Left ventricle myocardium inferior (tissue), 1 donor: ENCODE measurements at regions not wholly inside any gene's neighbourhood (a gene's known extent, or its start where the extent isn't known, plus 50 kb on each side); places are given as distances from the start of the nearest gene placed in this dataset.

Source experiments
- DNase-seq: peaks from one replicate; pipeline ENCODE4 v3.0.0-alpha.2; 2020
- H3K27ac ChIP-seq: fragments of 200-600 bp; replicated peaks from 2 replicates; pipeline ENCODE4 v1.8.0; 2021
- H3K27me3 ChIP-seq: fragments of 200-600 bp; 2 replicates; pipeline ENCODE4 v1.8.0; 2021; ENCODE audit warnings: low read depth
- H3K36me3 ChIP-seq: fragments of 200-600 bp; 2 replicates; pipeline ENCODE4 v1.8.0; 2021
- H3K4me1 ChIP-seq: fragments of 200-600 bp; 2 replicates; pipeline ENCODE4 v1.8.0; 2021
- H3K4me3 ChIP-seq: fragments of 200-600 bp; 2 replicates; pipeline ENCODE4 v1.8.0; 2021; ENCODE audit warnings: mild to moderate bottlenecking, moderate library complexity
- H3K9me3 ChIP-seq: fragments of 200-600 bp; replicated peaks from 2 replicates; pipeline ENCODE4 v1.8.0; 2021
- intact Hi-C: fragments of 100-400 bp; cut with micrococcal nuclease; formaldehyde crosslinking; loops from one replicate; pipeline ENCODE4 v1.11.0; 2022
- TF ChIP-seq, protein P1 (sequence below): fragments of 200-600 bp; IDR thresholded peaks from 2 replicates; pipeline ENCODE4 v1.8.0; 2021; ENCODE audit warnings: antibody characterized with exemption, mild to moderate bottlenecking, borderline replicate concordance
- donor health status: DM: no; HTN: yes; CAD: no; lungs with severe emphysema.

DNA sequence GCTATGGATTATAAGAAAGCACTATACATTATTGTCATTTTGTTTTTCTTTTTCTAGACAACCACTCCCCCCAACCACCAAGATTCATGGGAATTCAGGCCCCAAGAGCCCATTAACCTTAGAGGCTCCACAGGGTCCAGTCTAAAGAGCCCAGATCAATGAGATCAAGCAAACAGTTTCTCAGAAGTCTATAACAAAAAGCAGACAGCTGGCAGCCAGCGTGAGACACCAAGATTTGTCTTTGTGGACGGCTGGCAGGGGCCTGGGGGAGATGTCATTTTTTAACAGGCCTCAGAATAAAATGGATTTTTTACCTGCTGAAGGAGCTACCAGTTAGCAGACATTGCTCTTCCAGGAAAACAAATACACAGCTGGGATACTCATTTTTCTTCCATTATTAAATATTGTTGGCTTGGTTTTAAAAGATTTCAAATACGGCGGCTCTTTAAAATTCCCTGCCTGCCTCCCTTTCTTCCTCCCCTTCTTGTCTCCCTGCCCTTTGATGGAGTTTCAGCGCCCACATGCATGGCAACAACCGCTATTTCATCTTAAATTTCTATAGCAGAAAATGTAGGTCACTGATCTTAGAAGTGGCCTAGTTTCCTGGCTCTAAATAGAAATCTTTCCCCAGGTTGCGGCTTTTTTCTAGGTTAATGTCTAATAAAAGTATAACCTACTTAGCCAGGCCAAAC is 130.6 kb downstream of the FAM174B start:
- DNase-seq = no peak
- Histone ChIP-seq H3K4me1 (peaks cover 9% of the 10 kb centered on the region), H3K36me3 (no peaks in the 10 kb centered on the region), H3K27ac (no peak overlapping the region), H3K9me3 (no peaks in the 10 kb centered on the region), H3K27me3 (no peaks in the 10 kb centered on the region), H3K4me3 (no peak overlapping the region)
- intact Hi-C loops = loop anchor here (10.0 kb wide), 1 partner anchor 160 kb away; no protein-coding TSS in a partner anchor
- TF ChIP-seq, protein P1, sequence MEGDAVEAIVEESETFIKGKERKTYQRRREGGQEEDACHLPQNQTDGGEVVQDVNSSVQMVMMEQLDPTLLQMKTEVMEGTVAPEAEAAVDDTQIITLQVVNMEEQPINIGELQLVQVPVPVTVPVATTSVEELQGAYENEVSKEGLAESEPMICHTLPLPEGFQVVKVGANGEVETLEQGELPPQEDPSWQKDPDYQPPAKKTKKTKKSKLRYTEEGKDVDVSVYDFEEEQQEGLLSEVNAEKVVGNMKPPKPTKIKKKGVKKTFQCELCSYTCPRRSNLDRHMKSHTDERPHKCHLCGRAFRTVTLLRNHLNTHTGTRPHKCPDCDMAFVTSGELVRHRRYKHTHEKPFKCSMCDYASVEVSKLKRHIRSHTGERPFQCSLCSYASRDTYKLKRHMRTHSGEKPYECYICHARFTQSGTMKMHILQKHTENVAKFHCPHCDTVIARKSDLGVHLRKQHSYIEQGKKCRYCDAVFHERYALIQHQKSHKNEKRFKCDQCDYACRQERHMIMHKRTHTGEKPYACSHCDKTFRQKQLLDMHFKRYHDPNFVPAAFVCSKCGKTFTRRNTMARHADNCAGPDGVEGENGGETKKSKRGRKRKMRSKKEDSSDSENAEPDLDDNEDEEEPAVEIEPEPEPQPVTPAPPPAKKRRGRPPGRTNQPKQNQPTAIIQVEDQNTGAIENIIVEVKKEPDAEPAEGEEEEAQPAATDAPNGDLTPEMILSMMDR = no peak

DNA sequence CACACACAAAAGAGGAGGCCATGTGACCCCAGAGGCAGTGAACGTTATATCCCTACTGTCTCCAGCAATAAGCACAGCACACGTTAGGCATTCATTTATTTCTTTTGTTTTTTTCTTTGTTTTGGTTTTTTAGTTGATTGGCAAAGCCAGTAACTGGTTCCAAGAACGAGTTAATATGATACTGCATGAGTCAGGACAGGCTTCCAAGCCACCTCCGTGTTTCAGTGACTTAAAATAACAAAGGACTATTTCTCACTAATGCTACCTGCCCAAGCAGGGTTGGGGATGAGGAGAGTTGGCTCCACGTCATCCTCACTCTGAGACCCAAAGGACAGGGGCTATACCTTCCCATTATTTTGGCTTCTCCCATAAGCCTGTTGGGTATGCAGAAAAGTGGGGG is 130.5 kb downstream of the ST8SIA2 start:
- no peak overlapping the region for H3K27ac ChIP-seq
- DNase-seq = no peak
- H3K9me3 ChIP-seq = no peaks in the 10 kb centered on the region
- no peak overlapping the region for H3K4me3 ChIP-seq
- TF ChIP-seq, protein P1 = no peak
- no peaks in the 10 kb centered on the region for H3K27me3 ChIP-seq
- peaks cover 9% of the 10 kb centered on the region for H3K4me1 ChIP-seq
- H3K36me3 ChIP-seq = no peaks in the 10 kb centered on the region
- intact Hi-C loops = loop anchor here (10.0 kb wide), 1 partner anchor 161 kb away; no protein-coding TSS in a partner anchor

GRCh38 chr15:92523176-92523575 is 129.5 kb downstream of the ST8SIA2 start:
- H3K9me3 ChIP-seq = no peaks in the 10 kb centered on the region
- no peaks in the 10 kb centered on the region for H3K27me3 ChIP-seq
- peaks cover 9% of the 10 kb centered on the region for H3K4me1 ChIP-seq
- TF ChIP-seq, protein P1 = no peak
- intact Hi-C loops = loop anchor here (10.0 kb wide), 1 partner anchor 162 kb away; no protein-coding TSS in a partner anchor
- no peaks in the 10 kb centered on the region for H3K36me3 ChIP-seq
- no peak for DNase-seq
- H3K27ac ChIP-seq = no peak overlapping the region
- no peak overlapping the region for H3K4me3 ChIP-seq

DNA sequence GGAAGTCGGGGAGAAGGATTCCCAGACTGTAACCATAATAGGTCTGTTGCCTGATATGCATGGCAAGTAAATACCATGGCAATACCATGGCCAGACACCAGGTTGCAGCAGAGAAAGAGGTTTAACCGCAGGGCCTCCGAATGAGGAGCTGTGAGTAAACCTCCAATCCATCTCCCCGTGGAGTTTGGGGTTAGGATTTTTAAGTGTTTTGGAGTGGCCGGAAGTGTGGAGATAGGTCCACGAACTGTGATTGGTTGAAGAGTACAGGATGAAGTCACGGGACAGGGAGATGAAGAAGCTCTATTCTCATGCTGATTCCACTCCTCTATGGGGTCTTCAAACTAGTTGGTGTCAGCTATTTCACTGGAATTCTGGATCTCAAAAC is 127.9 kb downstream of the ST8SIA2 start:
- intact Hi-C loops = loop anchor here (10.0 kb wide), 1 partner anchor 163 kb away; no protein-coding TSS in a partner anchor
- no peaks in the 10 kb centered on the region for H3K36me3 ChIP-seq
- TF ChIP-seq, protein P1 = peak; percentile 91
- no peaks in the 10 kb centered on the region for H3K4me1 ChIP-seq
- no peak overlapping the region for H3K27ac ChIP-seq
- H3K9me3 ChIP-seq = no peaks in the 10 kb centered on the region
- H3K27me3 ChIP-seq = no peaks in the 10 kb centered on the region
- DNase-seq = peak; percentile 65
- H3K4me3 ChIP-seq = no peak overlapping the region

DNA sequence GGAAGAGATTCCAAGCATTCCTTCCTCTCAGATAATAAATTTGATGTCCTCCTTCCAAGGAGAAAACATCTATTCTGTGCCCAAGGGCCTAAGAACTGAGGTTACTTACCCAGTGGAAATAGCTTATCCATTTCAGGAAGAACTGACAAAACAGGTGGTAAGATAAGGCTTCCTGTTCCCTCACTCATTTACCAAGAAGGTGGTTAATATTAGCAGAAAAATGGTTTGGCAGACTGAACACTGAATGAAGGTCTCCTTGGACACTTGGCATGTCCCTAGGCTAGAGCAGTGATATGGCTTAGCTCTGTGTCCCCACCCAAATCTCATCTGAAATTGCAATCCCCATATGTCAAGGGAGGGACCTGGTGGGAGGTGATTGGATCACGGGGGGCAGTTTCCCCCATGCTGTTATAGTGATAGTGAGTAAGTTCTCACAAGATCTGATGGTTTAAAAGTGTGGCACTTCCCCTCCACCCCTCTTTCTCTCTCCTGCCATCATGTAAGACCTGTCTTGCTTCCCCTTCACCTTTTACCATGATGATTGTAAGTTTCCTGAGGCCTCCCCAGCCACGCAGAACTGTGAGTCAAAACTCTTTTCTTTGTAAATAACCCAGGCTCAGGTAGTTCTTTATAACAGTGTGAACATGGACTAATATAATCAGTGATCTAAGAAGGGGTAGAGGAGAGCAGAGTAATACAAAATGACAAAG is 127.4 kb downstream of the ST8SIA2 start:
- TF ChIP-seq, protein P1 = no peak
- DNase-seq = no peak

More for the DNA sequence above, 127.4 kb downstream of the ST8SIA2 start:
- no peaks in the 10 kb centered on the region for H3K27me3 ChIP-seq
- no peak overlapping the region for H3K27ac ChIP-seq
- H3K4me3 ChIP-seq = no peak overlapping the region
- no peaks in the 10 kb centered on the region for H3K4me1 ChIP-seq
- no peaks in the 10 kb centered on the region for H3K36me3 ChIP-seq
- intact Hi-C loops = loop anchor here (10.0 kb wide), 1 partner anchor 164 kb away; no protein-coding TSS in a partner anchor
- H3K9me3 ChIP-seq = no peaks in the 10 kb centered on the region
